NCI-H2081 (cell line): ENCODE measurements at regions not wholly inside any gene's neighbourhood (a gene's known extent, or its start where the extent isn't known, plus 50 kb on each side); places are given as distances from the start of the nearest gene placed in this dataset.
"Not testable (repeated sequence)": the region's sequence is repeated elsewhere in the genome, so short reads cannot be mapped to it uniquely, and the experiment has no call there.

Source experiments
- DNase-seq, 2 experiments: peaks; one replicate each; lab custom pipeline; 2025; lab: John Stamatoyannopoulos, UW

DNA sequence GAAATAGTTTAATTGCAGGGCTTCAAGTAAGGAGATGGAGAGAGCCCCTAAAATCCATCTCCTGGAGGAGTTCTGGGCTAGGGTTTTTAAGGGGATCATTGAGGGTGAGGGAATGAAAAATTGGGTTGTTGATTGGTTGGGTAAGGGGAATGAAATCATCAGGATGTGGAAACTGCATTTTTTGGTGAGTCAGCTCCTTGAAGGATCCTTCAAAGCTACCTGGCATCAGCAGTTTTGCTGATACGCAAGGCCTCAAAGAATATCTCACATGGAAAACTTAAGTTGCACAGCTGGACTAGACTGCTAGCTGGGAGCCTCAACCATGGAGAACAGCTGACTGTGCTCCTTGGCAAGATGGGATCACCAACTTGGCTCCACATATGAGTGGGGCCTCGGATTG, 136.7 kb downstream of the FGF10 start:
- DNase-seq = no peak

- DNase-seq = no peak
These were observed 142.2 kb downstream of the FGF10 start for GRCh38 chr5:44246986-44247385.

DNA sequence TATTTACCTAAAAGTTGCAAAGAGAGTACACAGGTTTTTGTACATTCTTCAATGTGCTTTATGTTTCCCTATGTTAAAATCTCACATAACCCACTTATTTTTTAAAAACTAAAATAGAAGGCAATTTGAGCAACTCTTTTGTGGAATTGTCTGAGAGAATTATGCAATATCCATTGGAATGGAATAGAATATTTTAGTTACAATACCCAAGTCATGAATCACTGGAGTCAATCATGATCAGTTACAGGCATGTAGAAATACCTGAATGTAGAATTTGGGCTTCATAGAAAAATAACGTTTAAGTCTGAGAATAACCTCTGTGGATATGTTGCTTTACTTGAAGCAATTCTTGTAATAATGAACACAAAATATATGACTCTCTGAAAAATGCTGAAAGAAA, 143.3 kb downstream of the FGF10 start:
- no peak for DNase-seq

GRCh38 chr5:44242791-44243190, 146.4 kb downstream of the FGF10 start:
- DNase-seq = no peak

DNA sequence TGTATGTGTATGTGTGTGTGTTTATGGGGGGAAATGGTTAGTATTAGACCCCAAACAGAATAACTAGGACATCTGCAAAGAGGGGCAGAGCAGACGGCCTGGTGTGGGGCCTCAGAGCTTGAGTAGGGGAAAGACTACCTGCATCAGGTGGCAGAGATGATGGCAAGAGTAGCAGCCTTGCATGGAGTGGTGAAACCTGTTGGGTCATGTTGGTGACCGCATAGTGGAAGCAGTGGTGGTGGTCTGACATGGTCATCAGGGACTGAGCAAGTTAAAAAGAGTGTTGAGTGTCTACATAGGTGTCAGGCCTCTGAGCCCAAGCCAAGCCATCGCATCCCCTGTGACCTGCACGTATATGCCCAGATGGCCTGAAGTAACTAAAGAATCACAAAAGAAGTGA, 153.2 kb downstream of the FGF10 start:
- DNase-seq = no peak

- no peak for DNase-seq
These were observed 155.5 kb downstream of the FGF10 start for GRCh38 chr5:44233691-44234090.

DNA sequence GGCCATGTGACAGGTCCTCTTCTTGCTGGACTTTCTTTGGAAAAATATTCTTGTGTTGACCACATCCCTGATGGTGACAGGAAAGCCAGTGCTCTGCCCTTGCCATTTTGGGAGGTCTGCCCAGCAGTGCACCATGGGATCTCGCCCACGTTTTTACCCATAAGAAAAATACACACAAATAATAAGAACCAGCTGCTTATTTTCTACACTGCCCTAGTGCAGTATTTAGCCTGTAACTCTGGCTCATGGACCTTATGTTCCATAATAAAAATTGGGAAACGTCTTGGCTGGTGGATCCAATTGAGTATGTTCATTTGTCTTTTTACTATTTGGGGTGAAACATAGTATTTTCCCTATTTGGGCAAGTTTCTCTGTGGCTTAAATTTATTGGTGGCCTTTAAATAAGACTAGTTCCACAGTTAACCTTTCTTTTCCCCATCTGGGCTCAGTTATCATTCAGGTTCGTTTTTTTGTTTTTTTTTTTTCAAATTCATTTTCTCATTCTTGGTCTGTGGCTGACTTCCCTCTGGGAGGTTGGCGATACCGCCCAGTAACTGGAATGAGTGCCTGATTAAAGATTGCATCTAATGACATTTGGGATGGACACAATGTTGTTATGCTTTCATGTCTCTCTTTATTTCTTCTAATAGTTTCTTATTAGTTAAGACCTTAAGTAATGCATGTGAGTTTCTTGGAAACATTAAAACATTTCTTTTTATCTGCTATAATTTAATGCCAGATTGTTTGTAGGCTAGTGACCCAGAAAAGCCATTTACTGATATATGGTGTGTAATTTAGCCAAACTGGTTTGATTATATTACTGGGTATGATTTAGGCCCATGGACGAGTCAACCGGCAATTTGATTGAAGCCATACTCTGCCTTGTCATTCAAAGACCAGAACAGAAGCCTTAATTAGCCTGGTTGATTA, 163.7 kb downstream of the FGF10 start:
- DNase-seq = no peak

DNA sequence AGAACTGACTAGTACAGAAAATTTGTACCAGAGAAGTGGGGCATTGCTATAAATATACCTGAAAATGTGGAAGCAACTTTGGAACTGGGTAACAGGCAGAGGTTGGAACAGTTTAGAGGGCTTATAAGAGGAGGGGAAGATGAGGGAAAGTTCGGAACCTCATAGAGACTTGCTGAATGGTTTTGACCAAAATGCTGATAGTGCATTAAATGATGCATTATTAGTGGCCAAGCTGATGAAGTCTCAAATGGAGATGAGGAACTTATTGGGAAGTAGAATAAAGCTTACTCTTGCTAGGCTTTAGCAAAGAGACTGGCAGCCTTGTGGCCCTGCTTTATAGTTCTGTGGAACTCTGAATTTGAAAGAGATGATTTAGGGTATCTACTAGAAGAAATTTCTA, 189.8 kb downstream of the FGF10 start:
- no peak for DNase-seq

DNA sequence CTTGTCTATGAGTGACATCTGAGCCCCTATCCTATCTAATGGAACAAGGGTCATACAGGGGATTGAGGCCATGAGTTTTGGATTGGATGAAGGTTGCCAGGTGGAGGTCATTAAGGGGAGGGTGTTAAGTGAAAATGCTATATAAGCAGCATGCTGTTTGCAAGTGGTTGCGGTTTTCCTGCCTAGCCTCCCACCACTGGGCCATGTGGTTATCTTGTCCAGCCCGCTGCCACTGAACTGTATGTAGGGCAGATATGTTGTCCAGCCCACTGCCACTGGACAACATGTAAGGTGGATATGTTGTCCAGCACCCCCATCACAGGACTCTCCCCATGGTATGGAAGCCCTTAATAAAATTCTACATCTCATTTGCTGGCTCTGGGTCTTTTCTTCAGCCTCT, 200.0 kb downstream of the FGF10 start:
- DNase-seq = no peak

DNA sequence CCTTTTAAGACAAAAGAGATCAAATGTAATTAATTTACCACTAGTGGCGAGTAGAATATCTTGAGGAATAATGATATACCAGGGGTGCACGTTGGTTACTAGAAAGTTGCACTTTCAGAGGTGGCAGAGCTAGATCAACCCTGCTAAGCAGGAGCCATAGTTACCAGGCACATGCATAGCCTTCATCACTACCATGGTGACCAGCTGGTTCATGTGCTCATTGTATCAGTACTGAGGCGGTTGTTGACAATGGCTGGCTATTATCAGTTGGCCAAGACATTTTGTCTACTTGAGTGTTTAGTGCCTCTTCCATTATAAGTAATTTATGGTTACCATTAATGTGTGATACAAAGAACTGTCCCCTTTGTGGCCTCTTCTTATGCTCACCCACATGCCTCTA, 201.2 kb downstream of the FGF10 start:
- no peak for DNase-seq

DNA sequence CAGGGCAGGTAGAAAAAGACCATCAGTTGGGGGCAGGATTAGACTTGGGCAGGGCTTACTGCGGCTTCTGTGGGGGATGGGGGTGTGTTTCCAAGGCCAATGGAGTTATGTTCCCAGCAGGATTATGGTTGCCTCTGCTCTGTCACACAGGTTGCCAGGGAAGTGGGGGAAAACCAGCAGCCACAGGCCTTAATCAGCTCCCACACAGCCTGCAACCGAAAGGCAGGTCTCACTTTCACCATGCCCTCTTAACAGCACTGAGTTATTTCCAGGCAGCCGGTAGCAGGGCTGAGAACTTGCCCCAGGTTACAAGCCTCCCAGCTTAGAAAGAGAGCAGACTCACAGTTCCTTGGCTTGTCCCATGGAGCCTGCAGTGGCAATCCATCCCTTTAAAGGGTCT, 205.5 kb downstream of the FGF10 start:
- no peak for DNase-seq

DNA sequence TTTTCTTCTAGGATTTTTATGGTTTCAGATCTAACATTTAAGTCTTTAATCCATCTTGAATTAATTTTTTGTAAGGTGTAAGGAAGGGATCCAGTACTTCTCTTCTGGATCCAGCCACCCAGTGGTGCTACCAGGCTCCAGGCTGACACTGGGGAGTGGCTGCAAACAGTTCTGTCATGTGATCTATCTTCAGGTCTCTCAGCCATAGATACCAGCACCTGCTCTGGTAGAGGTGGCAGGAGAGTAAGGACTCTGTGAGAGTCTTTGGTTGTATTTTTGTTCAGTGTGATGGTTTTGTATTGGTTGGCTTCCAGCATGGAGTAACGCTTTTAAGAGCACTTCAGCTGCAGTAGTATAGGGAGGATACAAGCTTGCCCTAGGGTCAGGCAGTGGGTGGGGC, 205.9 kb downstream of the FGF10 start:
- DNase-seq = no peak

GRCh38 chr5:44178414-44178813, 210.8 kb downstream of the FGF10 start:
- no peak for DNase-seq

DNA sequence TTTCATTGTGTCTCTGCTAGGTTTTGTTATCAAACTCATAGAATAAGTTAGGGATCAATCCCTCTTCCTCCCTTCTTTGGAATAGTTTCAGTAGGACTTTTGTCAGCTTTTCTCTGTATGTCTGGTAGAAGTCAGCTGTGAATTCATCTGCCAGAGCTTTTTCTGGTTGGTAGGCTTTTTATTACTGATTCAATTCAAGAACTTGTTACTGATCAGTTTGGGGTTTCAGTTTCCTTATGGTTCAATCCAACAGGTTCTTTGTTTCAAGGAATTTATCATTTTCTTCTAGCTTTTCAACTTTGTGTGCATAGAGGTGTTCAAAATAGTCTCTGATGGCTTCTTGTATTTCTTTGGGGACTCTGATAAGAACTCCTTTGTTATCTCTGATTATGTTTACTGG, 221.7 kb downstream of the FGF10 start:
- no peak for DNase-seq

DNA sequence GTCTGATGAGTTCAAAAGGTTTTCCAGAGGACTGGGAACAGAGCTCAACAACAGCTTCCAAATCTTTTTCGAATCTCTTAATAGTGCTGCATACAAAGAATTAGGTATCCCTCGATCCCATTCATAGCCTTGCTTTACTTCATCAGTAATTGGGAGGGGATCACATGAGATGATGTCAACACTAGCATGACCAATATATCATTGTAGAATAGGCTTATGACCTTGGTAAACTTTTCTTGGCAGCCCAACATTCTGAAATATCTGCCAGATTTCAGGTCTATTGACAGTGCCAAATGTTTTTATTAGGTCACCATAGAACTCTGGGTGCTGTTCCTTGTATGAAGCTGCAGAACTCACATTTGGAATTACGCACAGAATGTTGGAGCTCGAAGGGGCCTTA, 228.9 kb downstream of the FGF10 start:
- no peak for DNase-seq

GRCh38 chr5:44150075-44150723, 239.0 kb downstream of the FGF10 start:
- no peak for DNase-seq

- not testable (repeated sequence) for DNase-seq
These were observed 271.3 kb downstream of the FGF10 start for GRCh38 chr5:44117947-44118346.

DNA sequence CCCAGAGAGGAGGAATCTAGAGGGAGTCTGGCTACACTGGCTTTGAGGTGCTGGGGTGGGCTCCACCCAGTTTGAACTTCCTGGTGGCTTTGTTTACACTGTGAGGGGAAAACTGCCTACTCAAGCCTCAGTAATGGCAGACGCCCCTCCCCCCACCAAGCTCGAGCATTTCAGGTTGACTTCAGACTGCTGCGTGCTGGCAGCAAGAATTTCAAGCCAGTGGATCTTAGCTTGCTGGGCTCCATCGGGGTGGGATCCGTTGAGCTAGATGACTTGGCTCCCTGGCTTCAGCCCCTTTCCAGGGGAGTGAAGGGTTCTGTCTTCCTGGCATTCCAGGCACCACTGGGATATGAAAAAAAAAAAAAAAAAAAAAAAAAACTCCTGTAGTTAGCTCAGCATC, 281.0 kb downstream of the FGF10 start:
- not testable (repeated sequence) for DNase-seq

DNA sequence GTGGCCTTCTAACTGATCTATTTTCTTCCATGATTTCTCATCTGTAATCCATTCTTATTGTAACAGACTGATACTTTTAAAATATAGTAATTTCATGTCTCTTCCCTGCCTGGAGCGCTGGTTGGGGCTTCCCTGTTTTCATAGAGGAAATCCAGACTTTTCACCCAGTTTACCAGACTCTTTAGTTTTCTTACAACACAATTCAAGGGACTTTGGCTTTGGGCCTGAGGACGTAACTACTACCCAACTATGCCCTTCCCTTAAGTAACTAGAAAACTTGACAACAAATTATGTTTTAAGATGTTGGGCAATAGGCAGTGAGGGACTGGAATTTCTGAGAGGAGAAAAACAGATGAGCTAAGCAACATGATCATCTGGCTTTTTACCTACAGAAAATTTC, 289.6 kb downstream of the FGF10 start:
- DNase-seq = no peak

GRCh38 chr5:44089424-44090144, 299.6 kb downstream of the FGF10 start:
- no peak for DNase-seq

DNA sequence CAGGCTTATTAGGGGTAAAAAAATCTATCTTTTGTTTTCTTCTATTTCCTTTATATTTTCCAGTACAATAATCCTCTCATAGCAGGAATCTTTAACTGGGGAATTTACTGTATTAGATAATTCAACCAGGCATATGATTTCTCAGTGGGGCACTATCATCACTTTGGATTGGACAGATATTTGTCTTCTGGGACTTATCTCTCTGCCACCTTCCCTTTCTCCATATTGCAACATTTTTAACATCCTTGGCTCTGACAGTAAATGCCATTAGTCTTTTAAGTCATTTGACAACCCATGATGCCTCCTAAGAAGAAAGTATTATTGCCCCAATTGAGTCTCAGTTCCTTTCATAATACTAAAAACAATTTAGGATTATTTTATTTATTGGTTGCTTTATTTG, 304.1 kb downstream of the FGF10 start:
- DNase-seq = no peak

- DNase-seq = not testable (repeated sequence)
These were observed 314.7 kb downstream of the FGF10 start for GRCh38 chr5:44074547-44074946.

DNA sequence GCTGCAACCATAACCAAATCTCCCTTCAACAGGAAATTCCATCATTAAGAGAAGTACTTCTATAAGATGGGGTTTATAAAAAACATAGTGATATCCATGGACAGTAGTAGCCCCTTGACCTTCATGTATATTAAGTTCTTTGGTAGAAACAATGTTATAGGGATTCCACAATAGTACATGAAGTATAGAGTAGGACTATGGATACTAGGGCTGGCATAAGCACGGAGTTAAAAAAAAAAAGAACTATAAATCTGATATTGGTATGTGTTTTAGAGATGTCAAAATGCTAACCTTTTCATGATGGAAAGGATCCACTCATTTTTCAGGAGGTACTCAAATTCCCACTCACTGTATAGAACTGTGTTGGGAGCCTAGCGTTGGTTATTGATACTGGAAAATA, 337.6 kb downstream of the FGF10 start:
- DNase-seq = no peak
